ENCODE measurements at regions not wholly inside any gene's neighbourhood (a gene's known extent, or its start where the extent isn't known, plus 50 kb on each side); places are given as distances from the start of the nearest gene placed in this dataset.

GRCh38 chr18:29605365-29605764 lies 1428.4 kb upstream of the CDH2 start (continued):
- no peak for TF ChIP-seq TBP (IDR thresholded peaks at IDR 0.05; ENCODE audit: low read depth, low read length)
- no peak for TF ChIP-seq SIN3A (conservative IDR thresholded peaks at IDR 0.05 in 1 of 2, IDR thresholded peaks at IDR 0.05 in 1 of 2; ENCODE audit: low read depth in 1 of 2, low read length in 2 of 2)
